H1 (cell line): ENCODE measurements at regions not wholly inside any gene's neighbourhood (a gene's known extent, or its start where the extent isn't known, plus 50 kb on each side); places are given as distances from the start of the nearest gene placed in this dataset.

Experiments used
- CHD1 ChIP-seq: IDR thresholded peaks from 2 replicates; pipeline ENCODE4 v1.6.1; 2012; ENCODE audit warnings: low read depth, low read length, improper control_type of control experiment
- CHD7 ChIP-seq: fragments of 300-600 bp; sonication (generic); IDR thresholded peaks from 2 replicates; pipeline ENCODE4 v1.7.1; 2012; ENCODE audit warnings: low read length, moderate library complexity, mild to moderate bottlenecking, inconsistent platforms; ENCODE audit not compliant: insufficient replicate concordance
- RNF2 ChIP-seq: fragments of 200-900, 300-1000 bp; sonication (generic); IDR thresholded peaks from 2 replicates; pipeline ENCODE4 v1.7.1; 2016; ENCODE audit warnings: borderline replicate concordance, low read depth, mild to moderate bottlenecking, antibody characterized with exemption, low read length; ENCODE audit not compliant: poor library complexity, severe bottlenecking; ENCODE audit errors: missing control alignments
- TF ChIP-seq, protein P1 (sequence below): IDR thresholded peaks from 2 replicates; pipeline ENCODE4 v1.6.1; 2012; ENCODE audit warnings: inconsistent platforms

GRCh38 chr11:131185915-131186314 is 184.5 kb upstream of the NTM start (continued):
- TF ChIP-seq RNF2 (no peak), CHD1 (no peak), CHD7 (no peak)
- TF ChIP-seq, protein P1, sequence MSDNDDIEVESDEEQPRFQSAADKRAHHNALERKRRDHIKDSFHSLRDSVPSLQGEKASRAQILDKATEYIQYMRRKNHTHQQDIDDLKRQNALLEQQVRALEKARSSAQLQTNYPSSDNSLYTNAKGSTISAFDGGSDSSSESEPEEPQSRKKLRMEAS: no peak
